ENCODE measurements at regions not wholly inside any gene's neighbourhood (a gene's known extent, or its start where the extent isn't known, plus 50 kb on each side); places are given as distances from the start of the nearest gene placed in this dataset.

GRCh38 chr2:5986801-5987787, 294.9 kb downstream of the SOX11 start:
- DNase-seq = no peak

- DNase-seq = no peak
Measured at GRCh38 chr2:5988120-5988519, 295.9 kb downstream of the SOX11 start.

DNA sequence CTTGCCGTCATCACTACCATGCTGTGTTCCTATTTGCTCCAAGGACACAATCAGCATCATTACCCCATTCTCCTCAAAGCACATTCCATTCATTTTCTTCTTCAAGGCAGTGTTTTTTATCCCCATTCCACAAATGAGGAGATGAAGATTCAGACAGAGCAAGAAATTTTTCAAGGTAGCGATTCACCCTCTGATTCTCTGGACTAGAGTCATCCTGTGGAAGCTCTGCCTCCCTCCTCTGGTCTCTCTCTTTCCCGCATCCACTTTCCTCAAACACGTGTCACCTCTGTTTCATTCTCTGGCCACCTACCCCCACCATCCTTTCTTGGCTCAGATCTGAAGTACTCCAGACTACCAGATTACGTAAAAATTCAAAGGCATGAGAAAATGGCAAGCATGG, 297.9 kb downstream of the SOX11 start:
- DNase-seq = no peak

GRCh38 chr2:5991305-5991968, 299.3 kb downstream of the SOX11 start:
- peak in 2 of 58 donors; percentile 31 to 43 for DNase-seq

DNA sequence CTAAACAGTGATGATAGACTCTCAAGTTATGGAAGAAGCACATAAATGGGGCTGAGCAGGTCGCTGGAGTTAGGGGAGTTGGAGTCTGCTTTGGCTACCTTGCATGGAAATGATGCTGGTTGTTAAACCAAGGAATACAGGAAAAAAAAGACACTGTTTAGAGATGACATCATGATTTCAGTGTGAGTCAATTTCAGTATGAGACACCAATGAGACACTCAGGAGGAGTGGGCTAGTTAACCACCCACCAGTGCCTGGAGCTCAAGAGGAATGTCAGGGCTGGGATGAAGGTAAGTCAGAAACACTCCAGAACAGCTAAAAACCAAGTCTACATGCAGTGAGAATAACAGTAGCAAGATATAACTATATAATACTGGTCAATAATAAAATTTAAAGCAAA, 303.6 kb downstream of the SOX11 start:
- no peak for DNase-seq

GRCh38 chr2:6008186-6008585, 316.0 kb downstream of the SOX11 start:
- no peak for DNase-seq

DNA sequence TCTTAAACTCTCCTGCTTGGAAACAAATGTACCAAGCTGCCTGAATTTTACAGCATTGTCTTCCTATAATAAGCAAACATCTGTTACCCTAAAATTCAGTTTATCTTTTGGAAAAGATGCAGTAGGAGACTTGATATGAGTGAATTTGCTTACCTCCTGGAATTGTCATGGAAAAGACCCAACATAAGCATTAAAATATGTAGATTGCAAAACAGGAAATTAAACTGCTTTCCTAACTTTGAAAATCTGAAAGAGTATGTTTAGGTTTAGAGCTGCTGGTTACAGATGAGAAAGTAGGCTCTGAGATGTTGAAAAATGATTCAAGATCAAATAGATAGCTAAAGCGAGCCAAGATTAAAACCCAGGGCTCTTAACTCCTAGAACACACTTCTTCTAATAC, 316.5 kb downstream of the SOX11 start:
- no peak for DNase-seq

DNA sequence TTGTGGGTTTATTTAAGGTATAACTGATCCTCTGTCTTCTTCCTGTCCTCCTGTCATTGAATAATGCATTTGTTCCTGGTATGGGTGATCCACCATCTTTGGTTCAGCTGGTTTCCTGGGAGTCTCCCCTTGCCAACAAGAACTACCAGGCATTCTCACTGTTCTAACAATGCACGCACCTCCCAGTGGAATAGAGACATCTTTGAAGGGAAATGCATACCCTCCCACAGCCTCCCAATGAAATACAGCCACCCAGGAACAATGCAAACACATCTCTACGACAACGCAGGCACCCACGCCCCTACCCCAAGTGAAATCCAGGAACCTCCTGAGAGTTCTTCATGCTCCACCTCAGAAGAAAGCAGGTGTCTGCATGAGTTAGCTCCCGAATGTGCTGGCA, 318.0 kb downstream of the SOX11 start:
- no peak for DNase-seq

GRCh38 chr2:6011921-6012320, 319.7 kb downstream of the SOX11 start:
- DNase-seq = no peak

DNA sequence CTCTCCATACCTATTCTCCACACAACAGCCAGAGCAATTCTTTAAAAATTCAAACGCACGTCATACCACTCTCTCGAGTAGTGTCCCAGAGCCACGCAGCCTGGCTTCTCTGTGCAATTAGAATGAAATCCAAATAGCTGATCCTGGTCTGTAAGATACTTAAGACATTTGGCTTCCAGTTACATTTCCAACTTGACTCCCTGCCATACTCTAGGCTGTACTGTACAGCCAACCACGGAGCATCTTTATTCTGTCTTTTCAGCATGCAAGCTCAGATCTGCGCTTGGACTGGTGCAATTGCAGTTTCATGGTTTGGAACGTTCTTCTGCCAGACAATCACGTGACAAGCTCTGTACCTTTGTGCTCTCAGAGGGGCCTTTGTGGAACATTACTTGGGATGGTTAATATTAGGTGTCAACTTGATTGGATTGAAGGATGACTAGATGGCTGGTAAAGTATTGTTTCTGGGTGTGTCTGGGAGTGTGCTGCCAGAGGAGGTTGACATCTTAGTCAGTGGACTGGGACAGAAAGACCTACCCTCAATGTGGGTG, 325.6 kb downstream of the SOX11 start:
- DNase-seq = no peak

GRCh38 chr2:6024229-6024628, 332.0 kb downstream of the SOX11 start:
- DNase-seq = no peak

DNA sequence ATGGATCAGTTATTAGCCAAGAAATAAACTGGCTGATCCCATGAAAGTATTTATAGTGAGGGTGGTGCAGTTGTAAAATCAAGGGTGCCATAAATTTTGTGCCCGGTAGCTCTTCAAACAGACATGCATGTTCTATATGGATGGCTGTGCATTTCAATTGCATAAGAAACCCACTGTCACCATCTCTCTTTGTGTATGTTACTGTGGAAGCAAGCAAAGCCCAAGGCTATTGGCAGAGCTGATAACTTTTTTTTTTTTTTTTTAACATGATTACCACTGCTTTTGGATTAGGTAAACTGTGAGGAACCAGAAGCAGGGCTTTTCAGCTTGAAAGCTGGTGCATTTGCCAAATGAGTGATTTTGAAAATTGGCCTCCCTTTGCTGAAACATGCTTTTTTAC, 332.6 kb downstream of the SOX11 start:
- no peak for DNase-seq

DNA sequence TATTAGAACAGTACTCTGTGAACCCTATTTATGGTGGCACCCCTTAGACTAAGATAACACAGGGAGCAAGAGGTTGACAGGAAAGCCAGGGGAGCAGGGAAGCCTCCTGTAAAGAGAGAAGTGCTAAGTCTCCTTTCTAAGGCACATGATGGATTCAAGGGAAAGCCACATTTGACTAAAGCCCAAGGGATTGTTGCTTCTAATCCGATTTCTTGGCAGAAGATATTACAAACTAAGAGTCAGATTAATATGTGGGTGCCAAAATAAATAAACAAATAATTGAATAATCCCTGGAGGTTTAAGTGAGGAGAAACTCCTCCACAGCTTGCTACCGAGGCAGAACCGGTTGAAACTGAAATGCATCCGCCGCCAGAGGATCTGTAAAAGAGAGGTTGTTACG, 333.2 kb downstream of the SOX11 start:
- DNase-seq = no peak

- no peak for DNase-seq
Measured at GRCh38 chr2:6027066-6027465, 334.9 kb downstream of the SOX11 start.

GRCh38 chr2:6031200-6031867, 339.1 kb downstream of the SOX11 start:
- DNase-seq = no peak

- DNase-seq = no peak
Measured at GRCh38 chr2:6036211-6036610, 344.0 kb downstream of the SOX11 start.

DNA sequence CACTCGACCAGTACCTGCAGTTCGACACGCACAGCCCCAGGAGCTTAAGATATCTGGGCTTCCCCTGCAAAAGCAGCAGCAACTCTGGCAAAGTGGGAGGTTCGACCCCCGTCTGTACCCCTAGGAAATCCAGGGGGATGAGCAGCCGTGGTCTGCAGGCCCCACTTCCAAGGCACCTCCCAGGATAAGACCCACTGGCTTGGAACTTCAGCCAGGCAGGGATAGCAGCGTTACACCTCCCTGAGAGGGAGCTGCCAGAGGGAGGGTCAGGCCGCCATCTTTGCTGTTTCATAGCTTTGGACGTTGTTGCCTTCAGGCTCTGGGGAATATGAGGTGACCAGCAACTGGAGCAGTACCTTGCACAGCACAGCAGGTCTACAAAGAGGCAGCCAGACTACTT, 351.1 kb downstream of the SOX11 start:
- no peak for DNase-seq

- DNase-seq = no peak
Measured at GRCh38 chr2:6052649-6053048, 360.5 kb downstream of the SOX11 start.

GRCh38 chr2:6053743-6054142, 361.6 kb downstream of the SOX11 start:
- no peak for DNase-seq

GRCh38 chr2:6054161-6054671, 362.0 kb downstream of the SOX11 start:
- no peak for DNase-seq

GRCh38 chr2:6060992-6061663, 368.9 kb downstream of the SOX11 start:
- no peak for DNase-seq

All from anterior cingulate cortex (tissue), 58 donors.